HG03439 (cell line): ENCODE measurements at regions not wholly inside any gene's neighbourhood (a gene's known extent, or its start where the extent isn't known, plus 50 kb on each side); places are given as distances from the start of the nearest gene placed in this dataset.

Experiments used
- ATAC-seq: cut with Tn5 transposase; IDR thresholded peaks from one replicate; pipeline ENCODE4 v1.9.1; 2021; ENCODE audit warnings: mild to moderate bottlenecking, moderate library complexity; ENCODE audit not compliant: unreplicated experiment

DNA sequence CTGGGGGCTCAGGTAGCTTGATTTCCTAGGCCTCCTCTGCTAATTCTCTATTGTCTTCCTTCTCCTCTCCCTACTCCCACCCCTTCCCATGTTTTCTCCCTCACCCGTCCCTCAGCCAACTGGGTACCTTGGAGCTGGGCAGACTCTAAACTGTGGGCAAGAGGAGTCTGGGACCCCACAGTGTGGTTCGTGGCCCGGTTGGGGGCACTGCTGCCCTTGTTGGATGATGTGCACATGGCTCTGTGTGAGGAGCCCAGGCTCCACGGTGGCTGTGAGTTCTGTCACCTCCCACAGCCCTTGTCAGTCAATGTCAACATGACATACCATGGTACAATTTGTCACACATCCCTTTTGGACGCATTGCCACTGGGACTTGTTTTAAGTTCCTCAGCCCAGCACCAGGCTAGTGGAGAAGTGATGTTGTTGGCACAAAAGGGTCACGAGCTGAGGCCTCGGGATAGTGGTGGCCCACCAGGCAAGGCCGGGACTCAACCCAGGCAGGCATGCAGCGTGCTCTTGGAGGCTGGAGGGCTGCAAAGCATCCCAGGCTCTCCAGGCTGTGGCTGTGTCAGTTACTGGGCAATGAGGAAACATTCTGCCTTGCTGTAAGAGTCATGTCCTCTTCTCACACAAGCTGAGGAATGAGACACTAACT is 142.3 kb downstream of the TLE3 start:
- ATAC-seq: no peak

DNA sequence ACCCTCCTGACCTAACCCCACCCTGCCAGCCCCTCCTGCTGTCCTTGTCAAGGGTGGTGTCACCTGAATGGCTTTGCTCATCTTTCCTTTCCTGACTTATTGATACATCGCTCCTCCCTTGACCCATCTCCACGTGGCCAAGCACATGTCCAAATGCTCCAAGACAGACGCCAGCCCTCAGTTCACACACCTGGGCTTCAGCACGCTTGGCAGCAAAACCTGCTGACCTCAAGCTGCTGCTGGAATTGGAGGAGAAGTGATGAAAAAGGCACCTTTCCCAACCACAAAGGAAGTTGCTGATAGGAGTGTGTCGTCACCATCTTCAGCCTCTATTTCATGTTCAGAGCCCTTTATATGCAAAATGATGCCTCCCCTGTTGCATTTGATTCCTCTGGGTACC is 141.3 kb downstream of the TLE3 start:
- ATAC-seq: no peak

DNA sequence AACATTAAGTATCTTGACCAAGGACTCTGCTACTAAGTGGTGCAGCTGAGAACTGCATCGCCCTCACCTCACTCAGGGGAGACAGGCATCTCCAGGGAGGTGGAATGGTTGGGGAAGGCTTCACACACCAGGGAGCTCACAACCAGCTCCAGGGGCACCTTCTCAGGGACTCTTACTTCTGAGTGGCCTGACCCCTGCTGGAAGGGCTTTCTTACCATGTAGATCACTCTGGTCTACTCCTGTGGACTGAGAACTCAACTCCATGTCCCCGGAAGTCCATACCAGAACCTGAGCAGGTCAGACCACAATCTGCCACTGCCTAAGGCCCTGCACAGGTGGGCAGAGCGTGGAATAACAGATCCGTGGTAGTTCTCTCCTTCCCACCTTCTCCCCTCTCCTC is 140.5 kb downstream of the TLE3 start:
- no peak for ATAC-seq

DNA sequence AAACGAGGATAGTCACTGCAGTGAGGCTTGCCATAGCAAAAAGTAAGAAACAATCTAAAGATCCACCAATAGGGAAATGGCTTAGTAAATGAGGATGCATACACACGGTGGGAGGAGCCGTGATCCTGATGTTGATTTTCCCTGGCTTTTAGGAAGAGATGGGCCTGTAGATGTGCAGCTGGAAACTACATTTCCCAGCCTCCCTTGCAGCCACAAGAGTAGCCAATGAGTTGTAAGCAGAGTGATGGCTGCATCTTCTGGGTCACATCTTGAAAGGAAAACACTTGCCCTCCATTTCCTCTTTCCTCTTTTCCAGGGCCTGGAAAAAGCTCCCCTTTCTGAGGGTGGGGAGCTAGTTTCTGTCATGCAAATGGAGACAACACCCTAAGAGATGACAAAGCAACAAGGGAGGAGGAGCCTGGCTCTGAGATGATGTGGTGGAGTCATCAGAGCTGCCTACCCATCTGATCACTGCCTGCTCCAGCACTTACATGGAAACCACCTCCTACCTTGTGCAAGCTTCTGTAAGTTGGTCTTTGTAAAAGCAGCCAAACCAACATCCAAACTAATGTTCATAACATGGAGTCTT is 139.1 kb downstream of the TLE3 start:
- ATAC-seq: no peak

DNA sequence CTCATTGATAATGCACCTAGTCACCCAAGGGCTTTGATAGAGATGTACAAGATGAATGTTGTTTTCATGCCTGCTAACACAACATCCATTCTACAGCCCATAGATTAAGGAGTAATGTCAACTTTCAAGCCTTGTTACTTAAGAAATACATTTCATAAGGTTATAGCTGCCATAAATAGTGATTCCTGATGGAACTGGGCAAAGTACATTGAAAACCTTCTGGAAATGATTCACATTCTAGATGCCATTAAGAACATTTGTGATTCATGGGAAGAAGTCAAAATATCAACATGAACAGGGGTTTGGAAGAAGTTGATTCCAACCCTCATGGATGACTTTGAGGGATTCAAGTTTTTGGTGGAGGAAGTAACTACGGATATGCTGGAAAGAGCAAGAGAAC is 135.2 kb downstream of the TLE3 start:
- no peak for ATAC-seq

DNA sequence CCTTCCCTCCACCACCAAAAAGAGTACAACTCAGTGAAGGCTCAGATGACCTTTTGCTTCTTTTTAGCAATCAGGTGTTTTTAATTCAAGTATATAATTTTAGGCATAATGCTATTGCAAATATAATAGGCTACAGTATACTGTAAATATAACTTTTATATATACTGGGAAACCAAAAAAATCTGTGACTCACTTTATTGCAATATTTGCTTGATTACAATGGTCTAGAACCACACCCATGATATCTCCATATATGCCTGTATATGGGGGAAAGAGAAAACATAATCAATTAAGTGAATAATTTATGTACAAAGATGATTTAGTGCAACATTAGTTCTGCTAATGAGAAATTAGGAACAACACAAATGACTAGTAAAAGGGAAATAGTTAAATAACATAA is 134.3 kb downstream of the TLE3 start:
- no peak for ATAC-seq

DNA sequence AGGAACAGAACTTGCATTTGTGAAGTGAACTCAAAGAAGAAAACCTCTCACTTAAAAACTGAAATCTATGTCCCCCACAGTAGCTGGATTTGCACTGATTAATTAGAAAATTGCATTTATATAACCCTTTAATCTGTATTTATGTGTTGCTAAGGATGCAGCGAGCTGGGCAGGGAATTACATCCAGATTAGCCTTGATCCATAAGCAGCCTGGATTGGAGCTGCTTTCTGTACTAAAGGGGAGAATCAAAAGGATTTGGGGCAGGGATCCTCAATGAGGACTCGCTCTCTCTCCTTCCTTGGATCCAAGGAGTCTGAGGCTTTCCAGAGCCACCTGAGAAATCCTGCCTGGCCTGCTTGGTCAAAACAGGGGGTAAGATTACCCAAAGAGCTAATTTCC is 125.9 kb downstream of the TLE3 start:
- ATAC-seq: no peak

DNA sequence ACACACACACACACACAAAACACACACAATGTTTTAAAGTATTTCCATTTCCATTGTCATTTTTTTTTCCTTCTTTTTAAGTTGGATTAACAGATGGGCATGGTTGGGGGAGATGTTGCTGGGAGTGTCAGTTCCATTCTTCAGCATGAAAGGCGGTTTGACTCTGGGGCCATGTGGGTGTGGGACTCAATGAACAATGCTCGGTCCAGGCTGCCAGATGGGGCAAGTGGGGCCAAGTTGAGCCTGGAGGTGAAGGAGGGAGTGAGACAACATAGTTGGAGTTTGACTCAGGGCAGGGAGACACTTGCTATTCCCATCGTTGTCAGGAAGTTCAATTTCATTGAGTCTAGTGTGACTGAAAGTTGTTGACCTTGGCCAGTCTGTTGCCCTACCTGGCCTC is 125.3 kb downstream of the TLE3 start:
- no peak for ATAC-seq

DNA sequence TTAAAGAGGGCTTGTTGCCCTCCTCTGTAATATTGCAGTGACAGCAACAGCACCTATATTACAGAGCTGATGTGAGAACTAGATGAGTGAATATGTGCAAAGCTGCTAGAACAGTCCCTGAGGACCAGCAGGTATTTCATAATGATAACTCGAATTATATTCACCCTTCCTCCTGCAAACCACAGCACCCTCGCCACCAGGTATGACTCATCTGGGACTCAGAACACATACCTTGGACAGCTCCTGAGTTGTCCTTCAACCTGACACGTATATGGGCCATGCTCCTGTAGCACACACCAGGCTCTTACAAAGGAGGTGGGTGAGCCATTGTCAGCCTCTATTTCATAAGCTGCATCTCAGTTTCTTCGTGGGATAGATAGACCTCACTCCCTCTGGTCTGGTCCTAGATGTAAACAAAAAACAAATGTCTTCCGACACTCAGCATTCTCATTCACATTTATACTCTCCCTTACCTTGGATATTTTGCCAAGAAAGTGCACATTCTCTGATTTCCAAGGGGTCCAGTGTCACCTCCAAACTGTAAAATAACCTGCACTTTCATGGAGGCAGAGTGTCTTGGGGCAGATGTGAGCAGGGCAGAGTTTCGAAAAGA is 124.5 kb downstream of the TLE3 start:
- ATAC-seq: no peak

DNA sequence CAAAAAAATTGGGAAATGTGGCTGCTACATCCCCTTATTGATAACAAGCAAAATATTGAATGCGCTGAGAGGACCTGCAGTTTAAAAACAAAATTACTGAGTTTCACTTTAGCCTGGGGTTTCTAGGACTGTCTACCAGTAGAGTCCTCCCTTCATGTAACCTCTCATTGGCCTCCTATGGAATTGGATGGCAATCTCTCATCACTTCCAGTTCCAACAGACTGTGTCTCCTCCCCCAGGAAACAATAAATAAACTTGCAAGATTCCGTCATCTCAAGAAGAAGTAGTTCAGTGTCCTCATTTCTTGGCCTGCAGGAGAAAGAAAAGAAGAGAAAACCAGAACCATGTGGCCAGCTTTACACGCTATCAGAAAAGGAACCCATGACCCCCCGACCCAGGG is 123.8 kb downstream of the TLE3 start:
- ATAC-seq: no peak

DNA sequence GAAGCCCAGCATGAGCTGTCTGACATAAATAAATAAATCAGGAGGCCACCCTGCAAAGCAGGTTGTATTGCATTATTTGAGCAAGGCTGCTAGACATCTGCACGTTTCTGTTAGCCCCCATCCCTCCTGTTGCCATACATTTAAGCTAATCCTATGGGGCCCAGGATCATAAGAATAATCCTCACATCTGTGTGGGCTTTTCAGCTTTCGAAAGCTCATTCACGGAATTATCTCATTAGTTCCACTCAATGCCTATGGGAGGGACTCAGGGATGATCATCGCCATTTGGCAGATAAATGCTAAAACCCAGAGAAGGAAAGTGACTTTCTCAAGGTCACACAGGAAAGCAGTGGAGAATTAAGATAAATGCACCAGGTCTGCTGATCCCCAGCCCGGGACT is 123.4 kb downstream of the TLE3 start:
- ATAC-seq: no peak

DNA sequence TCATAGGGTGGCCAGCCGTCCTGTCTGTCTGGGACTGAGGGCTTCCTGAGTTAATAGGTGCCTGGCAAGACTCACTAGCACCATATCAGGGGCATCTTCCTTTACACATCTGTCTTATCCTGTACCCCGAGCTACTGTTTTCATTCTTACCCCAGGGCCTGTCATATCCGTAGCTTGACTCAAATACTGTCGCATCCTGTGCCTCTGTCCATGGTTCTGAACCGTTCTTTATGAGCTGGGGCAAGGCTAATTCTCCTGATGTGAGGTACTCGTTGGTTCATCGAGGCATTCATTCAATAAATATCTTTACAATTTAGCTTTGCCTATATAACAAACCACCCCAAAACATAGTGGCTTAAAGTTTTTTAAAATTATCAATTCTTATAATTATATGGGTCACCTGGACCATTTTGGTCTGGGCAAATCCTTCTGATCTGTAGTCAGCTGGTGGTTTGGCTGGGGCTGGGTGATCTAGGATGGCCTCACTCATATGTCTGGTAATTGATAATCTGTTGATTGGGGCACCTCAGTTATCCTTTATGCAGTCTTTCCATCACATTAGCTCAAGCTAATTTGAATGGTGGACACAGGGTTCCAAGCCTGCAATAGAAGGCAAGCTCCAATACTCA is 121.2 kb downstream of the TLE3 start:
- ATAC-seq: no peak

DNA sequence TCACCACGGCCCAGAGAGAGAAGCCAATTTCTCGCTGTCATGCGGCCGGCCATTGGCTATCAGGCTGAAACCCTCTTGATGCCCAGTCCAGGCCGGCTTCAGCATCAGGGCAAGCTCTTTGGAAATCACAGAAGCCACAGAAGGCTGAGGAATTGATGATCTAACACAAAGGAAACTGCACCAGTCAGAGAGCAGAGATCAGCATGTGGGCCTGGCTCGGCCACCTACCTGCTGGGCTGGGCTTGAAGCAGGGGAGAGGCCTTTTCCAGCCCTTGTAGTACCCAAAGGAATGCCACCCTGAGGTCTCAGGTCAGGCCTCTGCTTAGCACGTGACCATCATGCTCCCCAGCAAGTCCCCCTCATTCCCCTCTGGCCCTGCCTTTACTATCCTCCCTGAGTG is 119.1 kb downstream of the TLE3 start:
- no peak for ATAC-seq

DNA sequence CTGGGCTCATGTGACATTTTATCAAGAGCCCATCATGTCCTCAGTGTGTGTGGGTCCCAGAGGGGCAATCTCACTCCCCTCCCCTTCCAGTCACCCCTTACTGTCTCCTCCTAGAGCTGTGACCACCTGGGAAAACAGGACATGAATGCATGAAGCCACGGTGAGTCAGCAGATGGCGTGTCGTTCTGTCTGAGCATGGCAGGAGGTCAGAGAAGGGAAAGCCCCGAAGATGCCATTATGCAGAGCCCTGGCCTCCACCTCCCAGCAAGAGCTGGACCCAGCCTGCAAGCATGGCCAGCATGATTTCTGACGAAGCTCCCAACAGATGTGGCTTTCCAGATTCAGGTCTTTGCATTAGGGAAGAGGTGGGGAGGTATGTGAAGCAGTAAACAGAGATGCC is 118.5 kb downstream of the TLE3 start:
- peak; percentile 64 for ATAC-seq

DNA sequence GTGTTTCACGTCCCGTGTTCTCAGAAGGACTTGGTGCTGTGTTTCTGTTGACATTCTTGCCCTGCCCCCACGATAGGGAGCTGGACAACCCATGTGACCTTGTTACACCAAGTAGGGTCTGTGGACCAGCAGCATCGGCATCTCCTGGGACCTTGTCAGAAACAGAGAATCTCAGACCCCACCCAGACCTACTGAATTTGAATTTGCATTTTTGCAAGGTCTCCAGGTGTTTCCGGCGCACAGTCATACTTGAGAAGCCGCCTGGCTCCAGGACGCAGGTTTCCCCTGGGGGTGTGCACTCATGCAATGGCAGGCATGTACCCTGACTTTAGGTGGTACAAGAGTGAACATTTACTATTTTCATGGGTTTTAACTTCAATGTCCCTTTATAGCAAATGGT is 117.9 kb downstream of the TLE3 start:
- peak; percentile 60 for ATAC-seq

DNA sequence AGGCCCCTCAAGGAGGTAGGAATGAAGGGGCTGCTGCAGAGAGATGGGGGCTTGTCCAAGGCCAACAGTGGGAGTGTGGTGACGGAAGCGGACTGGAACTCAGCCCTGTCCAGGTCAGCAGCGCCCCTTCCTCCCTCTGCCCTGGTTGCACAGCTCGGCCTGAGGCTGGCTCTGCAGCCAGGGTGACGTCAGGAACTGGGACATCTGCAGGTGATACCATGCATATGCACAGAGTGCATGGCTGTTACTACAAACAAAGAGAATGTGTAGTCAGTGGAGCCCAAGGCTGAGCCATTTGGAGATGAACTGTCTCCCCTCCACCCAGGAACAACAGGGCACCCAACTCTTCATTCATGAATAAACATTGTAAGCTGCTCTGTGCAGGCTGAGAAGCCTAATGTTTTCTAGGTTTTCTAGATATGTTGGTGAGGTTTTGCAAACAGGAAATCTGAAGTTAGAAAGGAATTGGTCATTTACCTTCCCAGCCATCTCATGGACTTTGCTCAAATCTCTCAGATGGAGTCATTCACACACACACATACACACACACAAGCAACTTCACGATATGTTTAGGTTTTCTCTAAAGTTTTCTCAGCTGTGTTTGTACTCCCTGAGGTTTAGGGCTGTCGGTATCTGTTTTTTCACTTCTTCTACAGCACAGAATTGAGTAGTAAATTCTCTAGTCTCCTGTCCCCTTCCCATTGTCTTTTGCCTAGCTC is 117.2 kb downstream of the TLE3 start:
- ATAC-seq: peak; percentile 33

DNA sequence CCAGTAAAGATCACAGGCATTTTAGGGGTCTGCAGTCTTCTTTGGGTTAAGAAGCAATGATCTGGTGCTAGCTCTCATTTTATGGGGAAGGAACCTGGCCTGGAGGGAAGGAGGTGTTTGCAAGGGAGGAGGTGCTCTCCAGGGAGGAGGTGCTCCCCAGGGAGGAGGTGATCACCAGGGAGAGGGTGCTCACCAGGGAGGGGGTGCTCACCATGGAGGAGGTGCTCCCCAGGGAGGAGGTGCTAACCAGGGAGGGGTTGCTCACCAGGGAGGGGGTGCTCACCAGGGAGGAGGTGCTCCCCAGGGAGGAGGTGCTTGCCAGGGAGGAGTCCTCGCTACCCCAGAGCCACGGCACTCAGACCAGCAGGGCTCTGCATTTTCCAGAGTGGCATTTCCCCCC is 115.7 kb downstream of the TLE3 start:
- no peak for ATAC-seq

DNA sequence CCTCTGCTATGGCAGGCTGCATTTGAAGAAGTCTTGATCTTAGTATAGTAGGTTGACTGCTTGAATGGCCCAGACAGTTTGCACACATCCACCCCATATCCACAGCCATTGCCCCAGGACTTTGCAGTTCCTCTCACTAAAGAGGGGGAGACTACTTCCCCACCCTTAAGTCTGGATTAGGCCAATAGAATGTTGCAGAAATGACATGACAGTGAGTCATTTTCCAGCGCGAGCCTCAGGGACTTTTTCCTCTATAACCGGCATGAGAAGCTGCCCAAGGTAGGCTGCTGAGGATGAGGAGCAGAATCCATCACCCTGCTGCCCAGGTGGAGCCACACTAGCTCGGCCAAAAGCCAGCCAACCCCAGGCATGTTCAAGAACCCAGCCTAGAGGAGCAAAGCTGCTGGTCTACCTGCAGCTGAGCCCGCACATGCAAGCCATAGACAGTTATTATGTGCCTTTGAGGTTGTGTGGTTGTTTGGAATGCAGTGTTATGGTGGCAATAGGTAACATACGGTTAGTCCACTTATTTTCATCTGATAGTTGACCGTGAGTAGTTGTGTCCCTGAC is 113.9 kb downstream of the TLE3 start:
- no peak for ATAC-seq

DNA sequence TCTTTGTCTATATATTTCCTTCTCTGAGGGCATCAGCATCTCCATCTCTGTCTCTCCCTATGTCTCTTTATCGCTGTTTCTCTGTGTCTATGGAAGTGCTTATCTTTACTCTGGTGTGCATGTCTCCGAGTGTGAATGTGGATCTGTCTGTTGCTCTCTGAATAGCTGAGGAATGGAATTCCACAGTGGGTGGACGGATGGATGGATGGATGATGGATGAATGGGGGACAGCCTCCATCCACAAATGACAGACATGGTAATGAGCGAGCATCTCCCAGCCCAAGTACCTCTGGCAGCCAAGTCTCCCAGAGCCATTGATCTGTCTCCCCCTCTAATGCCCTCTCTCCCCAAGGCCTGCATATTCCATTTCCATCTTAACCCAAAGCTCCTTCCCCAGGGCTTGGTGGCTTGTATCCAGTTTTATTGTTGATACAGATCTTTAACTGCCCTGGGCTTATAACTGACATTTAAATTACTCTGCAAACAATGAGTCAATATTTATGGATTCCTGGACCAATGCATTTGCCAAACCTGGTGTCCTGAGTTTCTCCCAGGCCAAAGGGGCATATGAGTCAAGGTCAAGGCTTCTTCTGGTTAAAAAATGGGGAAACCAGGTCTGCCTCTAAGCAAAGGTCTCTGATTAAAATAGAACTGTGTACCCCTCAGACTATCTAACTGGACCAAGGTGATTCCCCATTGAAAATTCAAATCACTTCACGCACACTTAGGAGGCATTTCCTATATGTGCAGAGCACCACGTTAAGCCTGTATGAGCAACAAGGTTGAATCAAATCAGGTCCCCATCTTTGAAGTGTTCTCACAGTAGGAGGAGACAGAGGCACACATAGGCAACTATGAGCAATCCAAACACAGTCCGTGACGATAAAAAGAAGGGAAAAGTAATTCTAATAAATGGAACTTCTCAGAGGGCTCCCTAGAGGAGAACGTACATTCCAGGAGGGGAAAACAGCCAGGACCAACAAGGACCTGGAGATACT is 109.9 kb downstream of the TLE3 start:
- no peak for ATAC-seq
